Tibial nerve (tissue), 3 donors: ENCODE measurements at regions not wholly inside any gene's neighbourhood (a gene's known extent, or its start where the extent isn't known, plus 50 kb on each side); places are given as distances from the start of the nearest gene placed in this dataset.

Experiments
- POLR2A ChIP-seq, 2 donors: fragments of 450-650 bp; IDR thresholded peaks; one replicate each; pipeline ENCODE4 v1.6.1; 2017; ENCODE audit warnings: antibody characterized with exemption in 2 of 2, mild to moderate bottlenecking in 2 of 2, moderate library complexity in 2 of 2
- TF ChIP-seq, protein P1 (sequence below), 5 experiments: fragments of 200-600 bp in 3 of 5; fragments of 450-650 bp in 2 of 5; sonication (generic) in 3 of 5; IDR thresholded peaks; one replicate each; pipeline ENCODE4 v1.5.1; 2016 to 2019; ENCODE audit warnings: antibody characterized with exemption in 5 of 5, mild to moderate bottlenecking in 3 of 5, moderate library complexity in 2 of 5

DNA sequence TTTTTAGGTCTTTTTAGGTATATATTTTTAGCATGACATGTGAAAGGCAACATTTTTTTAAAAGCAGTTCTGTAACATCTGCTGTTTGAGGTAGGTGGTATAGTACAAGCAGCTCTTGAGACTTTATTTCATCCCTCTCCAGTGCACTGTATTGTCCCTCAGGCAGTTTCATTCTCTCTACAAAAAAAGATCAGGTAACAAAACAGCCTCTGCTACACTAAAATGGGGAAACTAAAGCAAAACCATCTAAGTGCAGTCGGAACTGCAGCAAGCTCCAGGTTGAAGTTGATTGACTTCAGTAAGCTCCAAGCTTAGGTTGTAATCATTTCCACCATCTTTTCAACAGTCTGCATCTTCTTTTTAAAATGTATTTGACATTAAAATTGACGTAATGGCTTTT is 195.6 kb downstream of the DEPDC1B start:
- TF ChIP-seq, protein P1, sequence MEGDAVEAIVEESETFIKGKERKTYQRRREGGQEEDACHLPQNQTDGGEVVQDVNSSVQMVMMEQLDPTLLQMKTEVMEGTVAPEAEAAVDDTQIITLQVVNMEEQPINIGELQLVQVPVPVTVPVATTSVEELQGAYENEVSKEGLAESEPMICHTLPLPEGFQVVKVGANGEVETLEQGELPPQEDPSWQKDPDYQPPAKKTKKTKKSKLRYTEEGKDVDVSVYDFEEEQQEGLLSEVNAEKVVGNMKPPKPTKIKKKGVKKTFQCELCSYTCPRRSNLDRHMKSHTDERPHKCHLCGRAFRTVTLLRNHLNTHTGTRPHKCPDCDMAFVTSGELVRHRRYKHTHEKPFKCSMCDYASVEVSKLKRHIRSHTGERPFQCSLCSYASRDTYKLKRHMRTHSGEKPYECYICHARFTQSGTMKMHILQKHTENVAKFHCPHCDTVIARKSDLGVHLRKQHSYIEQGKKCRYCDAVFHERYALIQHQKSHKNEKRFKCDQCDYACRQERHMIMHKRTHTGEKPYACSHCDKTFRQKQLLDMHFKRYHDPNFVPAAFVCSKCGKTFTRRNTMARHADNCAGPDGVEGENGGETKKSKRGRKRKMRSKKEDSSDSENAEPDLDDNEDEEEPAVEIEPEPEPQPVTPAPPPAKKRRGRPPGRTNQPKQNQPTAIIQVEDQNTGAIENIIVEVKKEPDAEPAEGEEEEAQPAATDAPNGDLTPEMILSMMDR (IDR thresholded peaks at IDR 0.05) = no peak
- TF ChIP-seq POLR2A (IDR thresholded peaks at IDR 0.05) = no peak
